ENCODE measurements at regions not wholly inside any gene's neighbourhood (a gene's known extent, or its start where the extent isn't known, plus 50 kb on each side); places are given as distances from the start of the nearest gene placed in this dataset.

DNA sequence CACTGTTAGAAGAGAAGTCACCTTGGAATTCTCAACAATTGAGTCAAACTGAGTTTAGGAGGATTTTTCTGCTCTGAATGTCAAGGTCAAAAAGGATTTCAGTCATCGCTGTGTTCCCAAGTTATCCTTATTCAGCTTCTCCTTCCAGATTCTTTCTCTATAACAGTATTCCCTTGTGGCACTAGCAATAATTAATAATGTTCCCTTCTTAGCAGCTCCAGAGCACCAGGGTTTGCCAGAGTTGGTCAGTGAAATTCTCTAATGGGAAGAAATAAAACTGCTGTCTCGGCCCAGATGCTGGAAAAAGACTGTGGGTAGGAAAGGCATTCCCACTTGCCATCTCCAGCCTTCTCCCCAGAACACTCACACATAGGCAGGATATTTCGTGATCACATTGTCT is 836.0 kb upstream of the PIK3C3 start:
- TF ChIP-seq EZH2phosphoT487 (IDR thresholded peaks at IDR 0.05; ENCODE audit: borderline replicate concordance, low read length) (no peak), EZH2 (IDR thresholded peaks at IDR 0.05; ENCODE audit: low read length, unreplicated experiment) (no peak)
- TF ChIP-seq, protein P1, sequence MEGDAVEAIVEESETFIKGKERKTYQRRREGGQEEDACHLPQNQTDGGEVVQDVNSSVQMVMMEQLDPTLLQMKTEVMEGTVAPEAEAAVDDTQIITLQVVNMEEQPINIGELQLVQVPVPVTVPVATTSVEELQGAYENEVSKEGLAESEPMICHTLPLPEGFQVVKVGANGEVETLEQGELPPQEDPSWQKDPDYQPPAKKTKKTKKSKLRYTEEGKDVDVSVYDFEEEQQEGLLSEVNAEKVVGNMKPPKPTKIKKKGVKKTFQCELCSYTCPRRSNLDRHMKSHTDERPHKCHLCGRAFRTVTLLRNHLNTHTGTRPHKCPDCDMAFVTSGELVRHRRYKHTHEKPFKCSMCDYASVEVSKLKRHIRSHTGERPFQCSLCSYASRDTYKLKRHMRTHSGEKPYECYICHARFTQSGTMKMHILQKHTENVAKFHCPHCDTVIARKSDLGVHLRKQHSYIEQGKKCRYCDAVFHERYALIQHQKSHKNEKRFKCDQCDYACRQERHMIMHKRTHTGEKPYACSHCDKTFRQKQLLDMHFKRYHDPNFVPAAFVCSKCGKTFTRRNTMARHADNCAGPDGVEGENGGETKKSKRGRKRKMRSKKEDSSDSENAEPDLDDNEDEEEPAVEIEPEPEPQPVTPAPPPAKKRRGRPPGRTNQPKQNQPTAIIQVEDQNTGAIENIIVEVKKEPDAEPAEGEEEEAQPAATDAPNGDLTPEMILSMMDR (conservative IDR thresholded peaks at IDR 0.05; ENCODE audit: low read depth, low read length): no peak
- Histone ChIP-seq H3K27me3 (ENCODE audit: low read length) (no peaks in the 10 kb centered on the region), H3K79me2 (ENCODE audit: low read length) (no peaks in the 10 kb centered on the region), H4K20me1 (ENCODE audit: low read length) (no peaks in the 10 kb centered on the region), H3K27ac (ENCODE audit: low read length) (no peak overlapping the region), H3K4me2 (ENCODE audit: low read length) (no peak overlapping the region), H3K9me3 (ENCODE audit: low read length) (no peaks in the 10 kb centered on the region), H3K36me3 (ENCODE audit: low read depth, low read length) (no peaks in the 10 kb centered on the region), H3F3A (ENCODE audit: low read length, unreplicated experiment) (no peaks in the 10 kb centered on the region), H3K4me3 (ENCODE audit: low read length) (no peak overlapping the region), H2AFZ (ENCODE audit: low read length) (no peak overlapping the region), H3K4me1 (ENCODE audit: insufficient read depth, low read length) (peaks cover 10% of the 10 kb centered on the region; the same call in 1 of the 2 replicates), H3K9ac (ENCODE audit: low read length) (no peak overlapping the region), H3K9me2 (replicated peaks; ENCODE audit: low read length) (no peaks in the 10 kb centered on the region)
- no TSS peak for BruUV-seq (replicated peaks)
- intact Hi-C loops (cut with micrococcal nuclease): no loop called here
- ChIA-PET POLR2A (ENCODE audit: unreplicated experiment) (no interaction called here), CTCF (no interaction called here)
- no peak for ATAC-seq
- no peak for DNase-seq

DNA sequence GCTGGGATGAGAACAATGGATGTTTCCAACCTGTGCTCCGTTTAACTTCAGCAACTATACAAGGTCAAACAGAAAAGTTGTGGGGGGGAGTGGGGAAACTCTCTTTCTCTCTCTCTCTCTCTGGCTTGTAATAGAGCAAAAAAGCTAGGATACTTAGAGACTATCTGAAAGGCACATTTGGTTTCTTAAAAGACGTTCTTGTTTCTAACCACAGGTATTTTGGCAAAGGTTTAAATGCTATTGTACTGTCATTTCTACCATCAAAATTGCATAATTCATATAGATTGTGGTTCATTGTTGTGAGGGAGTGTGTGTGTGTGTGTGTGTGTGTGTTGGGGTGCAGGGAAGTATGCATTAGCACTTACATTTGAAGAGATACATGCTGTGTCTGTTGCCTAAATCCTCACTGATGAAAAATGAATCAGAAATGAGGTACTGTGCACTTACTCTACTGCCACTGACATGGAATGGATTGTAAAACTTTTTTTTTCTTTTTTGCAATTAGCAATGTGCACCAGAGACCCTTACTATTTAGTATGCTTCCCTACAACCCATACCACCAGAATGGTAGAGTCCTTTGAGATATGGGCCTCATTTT is 841.0 kb upstream of the PIK3C3 start:
- Histone ChIP-seq H3K4me3 (ENCODE audit: low read length) (no peak overlapping the region), H3K9me2 (replicated peaks; ENCODE audit: low read length) (no peaks in the 10 kb centered on the region), H3F3A (ENCODE audit: low read length, unreplicated experiment) (no peaks in the 10 kb centered on the region), H3K4me1 (ENCODE audit: insufficient read depth, low read length) (no peaks in the 10 kb centered on the region), H3K27ac (ENCODE audit: low read length) (no peak overlapping the region), H3K27me3 (ENCODE audit: low read length) (no peaks in the 10 kb centered on the region), H3K36me3 (ENCODE audit: low read depth, low read length) (no peaks in the 10 kb centered on the region), H3K9me3 (ENCODE audit: low read length) (no peaks in the 10 kb centered on the region), H3K9ac (ENCODE audit: low read length) (no peak overlapping the region), H4K20me1 (ENCODE audit: low read length) (no peaks in the 10 kb centered on the region), H3K79me2 (ENCODE audit: low read length) (no peaks in the 10 kb centered on the region), H3K4me2 (ENCODE audit: low read length) (no peak overlapping the region), H2AFZ (ENCODE audit: low read length) (no peak overlapping the region)
- ChIA-PET POLR2A (ENCODE audit: unreplicated experiment) (no interaction called here), CTCF (no interaction called here)
- TF ChIP-seq EZH2 (IDR thresholded peaks at IDR 0.05; ENCODE audit: low read length, unreplicated experiment) (no peak), EZH2phosphoT487 (IDR thresholded peaks at IDR 0.05; ENCODE audit: borderline replicate concordance, low read length) (no peak)
- TF ChIP-seq, protein P1 (conservative IDR thresholded peaks at IDR 0.05; ENCODE audit: low read depth, low read length): no peak
- ATAC-seq (no peak), DNase-seq (peak; percentile 6)
- intact Hi-C loops (cut with micrococcal nuclease): no loop called here
- no TSS peak for BruUV-seq (replicated peaks)

DNA sequence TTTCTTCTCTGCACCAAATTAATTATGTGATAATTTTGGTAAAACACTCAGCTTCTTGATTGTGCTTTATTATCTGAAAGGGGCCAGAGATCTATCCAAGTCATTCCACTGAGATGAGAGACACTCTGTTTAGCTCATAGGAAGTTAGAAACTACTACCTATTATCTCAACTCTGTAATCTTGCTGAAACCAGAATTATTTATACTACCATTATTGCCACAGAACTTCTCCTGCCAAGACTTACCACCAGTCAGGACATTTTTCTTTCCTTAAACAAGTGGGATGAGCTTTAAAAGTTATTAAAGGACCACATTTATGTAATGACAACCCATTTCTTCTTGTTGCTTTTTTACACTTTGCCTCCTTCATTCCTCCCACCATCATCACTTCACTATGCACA is 855.6 kb upstream of the PIK3C3 start:
- Histone ChIP-seq H3K79me2 (ENCODE audit: low read length) (no peaks in the 10 kb centered on the region), H3K27ac (ENCODE audit: low read length) (no peak overlapping the region), H3K9ac (ENCODE audit: low read length) (no peak overlapping the region), H3F3A (ENCODE audit: low read length, unreplicated experiment) (no peaks in the 10 kb centered on the region), H3K27me3 (ENCODE audit: low read length) (no peaks in the 10 kb centered on the region), H3K9me2 (replicated peaks; ENCODE audit: low read length) (no peaks in the 10 kb centered on the region), H3K9me3 (ENCODE audit: low read length) (no peaks in the 10 kb centered on the region), H3K4me2 (ENCODE audit: low read length) (no peak overlapping the region), H2AFZ (ENCODE audit: low read length) (no peak overlapping the region), H3K4me3 (ENCODE audit: low read length) (no peak overlapping the region), H3K36me3 (ENCODE audit: low read depth, low read length) (no peaks in the 10 kb centered on the region), H3K4me1 (ENCODE audit: insufficient read depth, low read length) (no peaks in the 10 kb centered on the region), H4K20me1 (ENCODE audit: low read length) (no peaks in the 10 kb centered on the region)
- TF ChIP-seq, protein P1 (conservative IDR thresholded peaks at IDR 0.05; ENCODE audit: low read depth, low read length): no peak
- TF ChIP-seq EZH2 (IDR thresholded peaks at IDR 0.05; ENCODE audit: low read length, unreplicated experiment) (no peak), EZH2phosphoT487 (IDR thresholded peaks at IDR 0.05; ENCODE audit: borderline replicate concordance, low read length) (no peak)
- BruUV-seq (replicated peaks): no TSS peak
- ATAC-seq (no peak), DNase-seq (no peak)
- ChIA-PET POLR2A (ENCODE audit: unreplicated experiment) (no interaction called here), CTCF (no interaction called here)
- intact Hi-C loops (cut with micrococcal nuclease): loop anchor here (5.0 to 10.0 kb wide), 4 partner anchors 575 to 1255 kb away; no protein-coding TSS in a partner anchor
